Renal pelvis (tissue), 1 donor: ENCODE measurements at regions not wholly inside any gene's neighbourhood (a gene's known extent, or its start where the extent isn't known, plus 50 kb on each side); places are given as distances from the start of the nearest gene placed in this dataset.
"Not testable (repeated sequence)": the region's sequence is repeated elsewhere in the genome, so short reads cannot be mapped to it uniquely, and the experiment has no call there.

Experiments
- DNase-seq: peaks from one replicate; pipeline ENCODE4 v3.0.0-alpha.2; 2013

GRCh38 chr5:152107220-152107619 is 182.6 kb upstream of the GLRA1 start:
- DNase-seq: no peak

- no peak for DNase-seq
Measured at GRCh38 chr5:152106571-152106970, 181.9 kb upstream of the GLRA1 start.

- no peak for DNase-seq
Measured at GRCh38 chr5:152105085-152105484, 180.4 kb upstream of the GLRA1 start.

GRCh38 chr5:152104211-152104610 is 179.6 kb upstream of the GLRA1 start:
- no peak for DNase-seq

GRCh38 chr5:152102908-152103307 is 178.3 kb upstream of the GLRA1 start:
- not testable (repeated sequence) for DNase-seq

- DNase-seq: no peak
Measured at GRCh38 chr5:152102057-152102456, 177.4 kb upstream of the GLRA1 start.

- no peak for DNase-seq
Measured at GRCh38 chr5:152100462-152100861, 175.8 kb upstream of the GLRA1 start.

GRCh38 chr5:152097128-152097527 is 172.5 kb upstream of the GLRA1 start:
- DNase-seq: no peak

- DNase-seq: no peak
Measured at GRCh38 chr5:152094716-152095115, 170.1 kb upstream of the GLRA1 start.

GRCh38 chr5:152094060-152094459 is 169.4 kb upstream of the GLRA1 start:
- DNase-seq: no peak

- no peak for DNase-seq
Measured at GRCh38 chr5:152092580-152092979, 167.9 kb upstream of the GLRA1 start.

GRCh38 chr5:152089644-152090043 is 165.0 kb upstream of the GLRA1 start:
- DNase-seq: no peak

- no peak for DNase-seq
Measured at GRCh38 chr5:152086668-152087067, 162.0 kb upstream of the GLRA1 start.

- DNase-seq: no peak
Measured at GRCh38 chr5:152084476-152084875, 159.8 kb upstream of the GLRA1 start.

GRCh38 chr5:152083231-152083630 is 158.6 kb upstream of the GLRA1 start:
- DNase-seq: no peak

- no peak for DNase-seq
Measured at GRCh38 chr5:152072091-152072490, 147.4 kb upstream of the GLRA1 start.

- no peak for DNase-seq
Measured at GRCh38 chr5:152070591-152070990, 145.9 kb upstream of the GLRA1 start.

GRCh38 chr5:152066784-152067183 is 142.1 kb upstream of the GLRA1 start:
- DNase-seq: no peak

GRCh38 chr5:152063004-152063403 is 138.4 kb upstream of the GLRA1 start:
- DNase-seq: no peak

- DNase-seq: no peak
Measured at GRCh38 chr5:152061095-152061494, 136.4 kb upstream of the GLRA1 start.

- DNase-seq: no peak
Measured at GRCh38 chr5:152058267-152058666, 133.6 kb upstream of the GLRA1 start.

- DNase-seq: no peak
Measured at GRCh38 chr5:152056931-152057330, 132.3 kb upstream of the GLRA1 start.

- DNase-seq: no peak
Measured at GRCh38 chr5:152052470-152052869, 127.8 kb upstream of the GLRA1 start.

GRCh38 chr5:152051499-152052454 is 127.1 kb upstream of the GLRA1 start:
- DNase-seq: no peak
